MCF 10A (cell line): ENCODE measurements at regions not wholly inside any gene's neighbourhood (a gene's known extent, or its start where the extent isn't known, plus 50 kb on each side); places are given as distances from the start of the nearest gene placed in this dataset.

Source experiments
- BruUV-seq: library from RNA; stranded (reverse); fragments of 400-500 nt; replicated peaks from 2 replicates; lab custom pipeline; 2021; lab: Mats Ljungman, UMichigan
- CTCF ChIA-PET: fragments of 300-600 bp; sonication (Branson Sonifier 250); formaldehyde crosslinking; extraction: SDS; loops from one replicate; lab custom pipeline; 2021; ENCODE audit warnings: antibody characterized with exemption, inconsistent platforms; lab: Yijun Ruan, JAX
- POLR2A ChIA-PET: fragments of 300-600, 350-650 bp; sonication (Branson Sonifier 250); formaldehyde crosslinking; extraction: SDS; loops from one replicate; lab custom pipeline; 2020; ENCODE audit warnings: antibody characterized with exemption, inconsistent platforms; lab: Yijun Ruan, JAX
- DNase-seq: peaks from one replicate; pipeline ENCODE4 v3.0.0-alpha.2; 2018; ENCODE audit not compliant: unreplicated experiment
- H3K27ac Mint-ChIP-seq: one replicate; pipeline ENCODE4 v1.8.0; 2022; ENCODE audit warnings: mild to moderate bottlenecking, low read depth, mixed read lengths; ENCODE audit not compliant: unreplicated experiment
- H3K27me3 Mint-ChIP-seq: one replicate; pipeline ENCODE4 v1.8.0; 2022; ENCODE audit warnings: mixed read lengths; ENCODE audit not compliant: insufficient read depth, unreplicated experiment
- H3K36me3 Mint-ChIP-seq: one replicate; pipeline ENCODE4 v1.8.0; 2022; ENCODE audit warnings: mild to moderate bottlenecking, moderate library complexity, mixed read lengths; ENCODE audit not compliant: insufficient read depth, unreplicated experiment
- H3K4me1 Mint-ChIP-seq: one replicate; pipeline ENCODE4 v1.8.0; 2022; ENCODE audit warnings: mixed read lengths; ENCODE audit not compliant: insufficient read depth, unreplicated experiment
- H3K4me3 Mint-ChIP-seq: one replicate; pipeline ENCODE4 v1.8.0; 2022; ENCODE audit warnings: mild to moderate bottlenecking, moderate library complexity, mixed read lengths; ENCODE audit not compliant: unreplicated experiment
- H3K9me3 Mint-ChIP-seq: one replicate; pipeline ENCODE4 v1.8.0; 2022; ENCODE audit warnings: mixed read lengths; ENCODE audit not compliant: unreplicated experiment
- intact Hi-C: fragments of 100-400 bp; cut with micrococcal nuclease; formaldehyde crosslinking; loops from 2 replicates; pipeline ENCODE4 v1.14.1; 2022
- TF ChIP-seq, protein P1 (sequence below): fragments of 200-600 bp; IDR thresholded peaks from one replicate; pipeline ENCODE4 v1.8.0; 2022; ENCODE audit warnings: antibody characterized with exemption, mild to moderate bottlenecking; ENCODE audit not compliant: unreplicated experiment

- H3K36me3 Mint-ChIP-seq: no peaks in the 10 kb centered on the region
- ChIA-PET CTCF (no interaction called here), POLR2A (no interaction called here)
- no peaks in the 10 kb centered on the region for H3K27me3 Mint-ChIP-seq
- intact Hi-C loops: no loop called here
- H3K9me3 Mint-ChIP-seq: peaks cover 8% of the 10 kb centered on the region
- H3K4me3 Mint-ChIP-seq: no peak overlapping the region
- BruUV-seq: no TSS peak
- H3K27ac Mint-ChIP-seq: no peak overlapping the region
- TF ChIP-seq, protein P1, sequence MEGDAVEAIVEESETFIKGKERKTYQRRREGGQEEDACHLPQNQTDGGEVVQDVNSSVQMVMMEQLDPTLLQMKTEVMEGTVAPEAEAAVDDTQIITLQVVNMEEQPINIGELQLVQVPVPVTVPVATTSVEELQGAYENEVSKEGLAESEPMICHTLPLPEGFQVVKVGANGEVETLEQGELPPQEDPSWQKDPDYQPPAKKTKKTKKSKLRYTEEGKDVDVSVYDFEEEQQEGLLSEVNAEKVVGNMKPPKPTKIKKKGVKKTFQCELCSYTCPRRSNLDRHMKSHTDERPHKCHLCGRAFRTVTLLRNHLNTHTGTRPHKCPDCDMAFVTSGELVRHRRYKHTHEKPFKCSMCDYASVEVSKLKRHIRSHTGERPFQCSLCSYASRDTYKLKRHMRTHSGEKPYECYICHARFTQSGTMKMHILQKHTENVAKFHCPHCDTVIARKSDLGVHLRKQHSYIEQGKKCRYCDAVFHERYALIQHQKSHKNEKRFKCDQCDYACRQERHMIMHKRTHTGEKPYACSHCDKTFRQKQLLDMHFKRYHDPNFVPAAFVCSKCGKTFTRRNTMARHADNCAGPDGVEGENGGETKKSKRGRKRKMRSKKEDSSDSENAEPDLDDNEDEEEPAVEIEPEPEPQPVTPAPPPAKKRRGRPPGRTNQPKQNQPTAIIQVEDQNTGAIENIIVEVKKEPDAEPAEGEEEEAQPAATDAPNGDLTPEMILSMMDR: no peak
- no peak for DNase-seq
- no peaks in the 10 kb centered on the region for H3K4me1 Mint-ChIP-seq
These were observed 61.7 kb upstream of the ADGRG2 start for GRCh38 chrX:19183761-19184477.

DNA sequence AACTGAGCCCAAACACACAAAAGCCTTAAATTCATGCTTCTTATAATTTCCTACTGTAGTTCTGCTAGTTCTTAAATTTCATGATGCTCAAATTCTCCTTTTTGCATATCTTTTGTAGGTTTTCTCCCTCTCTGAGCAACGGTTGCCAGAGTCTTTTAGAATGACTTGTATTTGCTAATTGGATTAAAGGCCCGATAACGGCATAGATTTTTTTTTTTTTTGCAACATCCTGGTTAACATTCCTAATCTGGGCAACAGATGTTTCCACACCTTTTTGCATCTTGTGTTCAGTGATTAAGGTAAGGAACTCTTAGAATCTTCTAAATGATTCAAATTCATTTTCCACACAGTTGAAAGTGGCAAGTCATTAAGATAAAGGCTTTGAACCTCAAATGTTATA is 66.3 kb upstream of the ADGRG2 start:
- POLR2A ChIA-PET: no interaction called here
- Mint-ChIP-seq H3K4me1 (no peaks in the 10 kb centered on the region), H3K4me3 (no peak overlapping the region), H3K27me3 (no peaks in the 10 kb centered on the region), H3K36me3 (peaks cover 6% of the 10 kb centered on the region), H3K9me3 (peaks cover 4% of the 10 kb centered on the region), H3K27ac (no peak overlapping the region)
- CTCF ChIA-PET: interaction anchor here (0.5 kb wide), 1 partner anchor 147 kb away, joined by 3 read pairs; no protein-coding TSS in a partner anchor
- BruUV-seq: no TSS peak
- intact Hi-C loops: no loop called here
- DNase-seq: no peak
- TF ChIP-seq, protein P1: no peak

DNA sequence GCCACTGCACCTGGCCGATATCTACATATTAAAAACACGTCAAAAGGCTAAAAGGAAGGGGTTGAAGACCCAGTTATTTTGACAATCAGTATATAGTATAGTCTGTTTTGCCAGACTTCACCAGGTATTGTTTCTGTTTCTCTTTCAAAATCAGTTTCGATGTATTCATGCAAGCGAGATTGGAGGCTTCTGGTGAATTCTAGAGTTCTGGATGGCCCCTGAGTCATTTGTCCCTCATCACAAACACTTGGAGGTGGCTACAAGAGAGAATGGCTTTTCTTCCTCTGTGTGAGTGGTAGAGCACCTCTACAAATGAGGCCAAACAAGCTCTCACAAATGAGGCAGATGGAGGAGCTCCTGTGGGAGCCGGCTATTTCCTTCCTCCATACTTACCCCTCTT is 68.6 kb upstream of the ADGRG2 start:
- Mint-ChIP-seq H3K27me3 (no peaks in the 10 kb centered on the region), H3K27ac (no peak overlapping the region), H3K36me3 (peaks cover 6% of the 10 kb centered on the region), H3K9me3 (peaks cover 5% of the 10 kb centered on the region), H3K4me3 (no peak overlapping the region), H3K4me1 (no peaks in the 10 kb centered on the region)
- TF ChIP-seq, protein P1: no peak
- CTCF ChIA-PET: no interaction called here
- intact Hi-C loops: no loop called here
- no peak for DNase-seq
- POLR2A ChIA-PET: no interaction called here
- BruUV-seq: no TSS peak

GRCh38 chrX:19193565-19193964 is 71.3 kb upstream of the ADGRG2 start:
- Mint-ChIP-seq H3K27ac (no peak overlapping the region), H3K36me3 (peaks cover 6% of the 10 kb centered on the region), H3K4me3 (no peak overlapping the region), H3K9me3 (peaks cover 5% of the 10 kb centered on the region), H3K27me3 (no peaks in the 10 kb centered on the region), H3K4me1 (no peaks in the 10 kb centered on the region)
- CTCF ChIA-PET: interaction anchor here (0.6 kb wide), 1 partner anchor 195 kb away, joined by 5 read pairs; no protein-coding TSS in a partner anchor
- TF ChIP-seq, protein P1: no peak
- BruUV-seq: no TSS peak
- intact Hi-C loops: no loop called here
- DNase-seq: no peak
- POLR2A ChIA-PET: no interaction called here
